Mucosa of gallbladder (tissue), 1 donor: ENCODE measurements at regions not wholly inside any gene's neighbourhood (a gene's known extent, or its start where the extent isn't known, plus 50 kb on each side); places are given as distances from the start of the nearest gene placed in this dataset.
A peak's percentile ranks its signal among the peaks of the same experiment; 100 is the strongest.

ENCODE experiments used
- DNase-seq: peaks from one replicate; pipeline ENCODE4 v3.0.0-alpha.2; 2020; ENCODE audit warnings: low spot score
- donor health status: DM: no; HTN: no; CAD: no.

GRCh38 chr12:132426349-132427173, 63.4 kb upstream of the FBRSL1 start:
- DNase-seq = no peak

GRCh38 chr12:132424811-132425210, 65.1 kb upstream of the FBRSL1 start:
- DNase-seq = no peak

- no peak for DNase-seq
Measured at GRCh38 chr12:132423820-132424645, 65.9 kb upstream of the FBRSL1 start.

DNA sequence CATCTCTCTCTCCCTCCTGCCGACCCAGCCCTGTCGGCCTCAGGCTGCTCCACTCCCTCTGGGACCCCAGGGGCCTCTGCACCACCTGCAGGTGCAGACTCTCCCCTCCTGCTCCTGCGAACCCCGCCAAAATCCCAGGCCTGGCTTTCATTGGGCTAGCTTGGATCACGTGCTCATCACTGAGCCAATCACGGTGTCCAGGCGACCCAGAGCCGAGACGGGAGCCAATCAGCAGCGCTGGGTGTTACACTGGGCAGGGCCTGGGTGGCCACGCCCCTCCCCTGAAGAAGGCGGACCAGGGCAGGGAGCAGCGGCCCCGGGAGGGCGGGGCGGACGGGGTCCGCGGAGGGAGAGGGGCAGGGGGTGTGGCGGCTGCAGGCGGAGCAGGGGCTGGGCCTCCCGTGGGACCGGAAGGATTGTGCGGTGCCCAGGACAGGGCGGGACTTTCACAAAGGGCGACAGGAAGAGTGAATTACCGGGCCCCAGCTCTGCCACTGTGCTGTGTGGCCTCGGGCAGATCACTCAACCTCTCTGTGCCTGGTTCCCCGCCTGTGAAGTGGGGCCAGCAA, 66.6 kb upstream of the FBRSL1 start:
- no peak for DNase-seq

DNA sequence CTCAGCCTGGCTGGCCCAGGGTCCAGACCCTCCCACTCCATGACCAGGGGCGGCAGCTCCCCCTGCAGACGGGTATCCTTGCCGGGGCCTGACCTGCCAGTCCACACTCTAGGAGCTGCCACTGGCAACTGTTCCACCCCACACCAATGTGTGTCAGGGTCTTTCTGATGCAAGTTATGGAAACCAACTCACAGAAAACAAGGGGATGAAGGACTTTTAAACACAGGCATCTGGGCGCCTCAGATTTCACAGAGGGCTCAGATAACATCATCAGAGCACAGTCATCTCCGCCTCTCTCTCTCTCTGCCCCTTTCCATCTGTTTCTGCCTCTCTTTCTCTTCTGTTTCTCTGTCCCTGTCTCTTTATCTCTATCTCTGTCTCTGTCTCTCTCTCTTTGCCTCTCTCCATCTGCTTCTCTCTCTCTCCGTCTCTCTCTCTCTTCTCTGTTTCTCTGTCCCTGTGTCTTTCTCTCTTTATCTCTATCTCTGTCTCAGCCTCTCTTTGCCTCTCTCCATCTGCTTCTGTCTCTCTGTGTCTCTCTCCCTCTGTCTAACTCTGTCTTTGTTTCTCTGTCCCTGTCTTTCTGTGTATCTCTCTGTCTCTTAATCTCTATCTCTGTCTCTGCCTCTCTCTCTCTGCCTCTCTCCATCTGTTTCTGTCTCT, 67.4 kb upstream of the FBRSL1 start:
- no peak for DNase-seq

GRCh38 chr12:132422040-132422380, 67.9 kb upstream of the FBRSL1 start:
- DNase-seq = no peak

GRCh38 chr12:132419631-132420246, 70.2 kb upstream of the FBRSL1 start:
- no peak for DNase-seq

DNA sequence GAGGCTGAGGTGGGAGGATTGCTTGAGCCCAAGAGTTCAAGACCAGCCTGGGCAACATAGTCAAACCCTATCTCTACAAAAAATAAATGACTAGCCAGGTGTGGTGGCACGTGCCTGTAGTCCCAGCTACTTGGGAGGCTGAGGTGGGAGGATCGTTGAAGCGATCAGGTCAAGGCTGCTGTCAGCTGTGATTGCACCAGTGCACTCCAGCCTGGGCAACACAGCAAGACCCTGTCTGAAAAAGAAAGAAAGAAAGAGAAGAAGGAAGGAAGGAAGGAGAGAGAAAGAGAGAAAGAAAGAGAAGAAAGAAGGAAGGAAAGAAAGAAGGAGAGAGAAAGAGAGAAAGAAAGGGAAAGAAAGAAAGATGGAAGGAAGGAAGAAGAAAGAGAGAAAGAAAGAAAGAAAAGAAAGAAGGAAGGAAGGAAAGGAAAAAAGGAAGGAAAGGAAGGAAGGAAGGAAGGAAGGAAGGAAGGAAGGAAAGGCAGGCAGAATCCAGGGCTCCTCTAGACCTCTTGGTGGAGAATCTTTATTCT, 71.5 kb upstream of the FBRSL1 start:
- DNase-seq = no peak

DNA sequence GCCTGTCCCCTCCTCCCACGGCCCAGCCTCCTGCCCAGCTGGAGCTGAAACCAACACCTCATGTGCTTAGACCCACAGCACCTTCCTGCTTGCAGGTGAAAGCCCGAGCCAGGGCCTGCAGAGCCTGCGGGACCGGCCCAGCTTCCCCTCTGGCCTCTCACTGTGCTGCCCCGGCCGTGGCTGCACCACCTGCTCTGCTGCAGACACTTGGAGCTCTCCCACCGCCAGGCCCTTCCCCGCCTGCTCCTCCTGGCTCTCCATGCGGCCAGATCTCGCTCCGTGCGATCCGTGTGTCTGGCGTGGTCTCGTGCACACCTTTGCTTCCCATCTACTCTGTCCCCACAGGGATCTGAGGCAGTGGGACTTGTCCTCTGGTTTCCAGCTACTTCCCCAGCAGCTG, 72.2 kb upstream of the FBRSL1 start:
- no peak for DNase-seq

GRCh38 chr12:132416827-132417226, 73.1 kb upstream of the FBRSL1 start:
- DNase-seq = no peak

DNA sequence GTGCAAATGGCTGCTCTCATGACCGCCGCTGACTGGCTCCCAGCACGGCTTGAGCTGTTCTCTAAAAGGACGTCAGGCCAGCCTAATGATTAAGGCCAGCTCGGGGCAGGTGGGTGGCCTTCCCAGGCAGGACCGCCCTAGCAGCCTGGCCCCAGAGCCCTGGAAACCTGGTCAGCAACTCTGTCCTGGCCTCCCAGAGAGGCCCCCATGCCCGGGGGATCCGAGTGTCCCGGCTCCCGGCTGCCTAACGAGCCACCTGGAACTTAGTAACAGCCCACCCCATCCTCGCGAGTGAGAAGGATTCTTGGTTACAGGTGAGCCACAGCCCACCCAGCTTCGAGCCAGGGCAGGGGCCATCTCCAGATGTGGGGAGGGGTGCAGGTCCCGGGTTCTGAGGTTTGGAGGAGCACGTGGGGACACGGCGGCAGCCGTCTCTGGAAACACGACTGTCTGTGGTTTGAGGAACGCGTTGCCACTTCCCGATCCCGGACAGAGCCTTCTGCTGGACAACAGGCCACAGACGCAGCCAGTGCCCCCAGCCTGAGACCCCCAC, 73.8 kb upstream of the FBRSL1 start:
- DNase-seq = no peak

- no peak for DNase-seq
Measured at GRCh38 chr12:132415327-132416120, 74.4 kb upstream of the FBRSL1 start.

DNA sequence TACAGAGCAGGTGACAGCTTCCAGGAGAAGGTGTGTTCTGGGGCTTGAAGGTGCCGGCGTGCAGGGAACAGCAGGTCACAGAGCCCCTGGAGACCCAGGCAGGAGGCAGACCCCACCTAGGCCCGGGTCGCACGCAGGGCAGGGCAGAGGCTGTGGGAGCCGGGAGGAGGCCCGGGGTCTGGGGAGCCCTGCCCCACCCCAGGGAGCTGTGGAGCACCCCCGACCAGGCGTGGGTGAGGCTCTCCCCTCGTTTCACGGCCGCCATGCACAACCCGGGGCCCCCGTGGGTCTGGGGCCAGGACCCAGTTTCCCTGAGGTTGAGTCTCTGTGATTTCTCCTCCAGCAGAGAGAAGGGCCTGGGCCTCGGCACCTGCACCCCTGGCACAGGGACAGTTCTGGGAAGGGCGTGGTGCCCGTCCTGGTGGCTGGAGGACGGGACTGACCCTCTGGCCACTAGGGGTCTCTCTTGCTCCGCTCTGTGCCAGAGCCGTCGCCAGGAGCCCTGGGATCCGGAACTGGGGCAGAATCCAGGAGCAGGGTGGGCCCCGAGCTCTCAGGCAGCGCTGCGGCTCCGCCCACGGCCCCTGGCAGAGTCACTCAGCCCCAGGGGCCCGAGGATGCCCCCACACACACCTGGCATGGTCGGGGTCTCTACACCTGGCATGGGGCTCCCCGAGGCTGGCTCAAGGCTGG, 75.2 kb upstream of the FBRSL1 start:
- peak; percentile 75 for DNase-seq

DNA sequence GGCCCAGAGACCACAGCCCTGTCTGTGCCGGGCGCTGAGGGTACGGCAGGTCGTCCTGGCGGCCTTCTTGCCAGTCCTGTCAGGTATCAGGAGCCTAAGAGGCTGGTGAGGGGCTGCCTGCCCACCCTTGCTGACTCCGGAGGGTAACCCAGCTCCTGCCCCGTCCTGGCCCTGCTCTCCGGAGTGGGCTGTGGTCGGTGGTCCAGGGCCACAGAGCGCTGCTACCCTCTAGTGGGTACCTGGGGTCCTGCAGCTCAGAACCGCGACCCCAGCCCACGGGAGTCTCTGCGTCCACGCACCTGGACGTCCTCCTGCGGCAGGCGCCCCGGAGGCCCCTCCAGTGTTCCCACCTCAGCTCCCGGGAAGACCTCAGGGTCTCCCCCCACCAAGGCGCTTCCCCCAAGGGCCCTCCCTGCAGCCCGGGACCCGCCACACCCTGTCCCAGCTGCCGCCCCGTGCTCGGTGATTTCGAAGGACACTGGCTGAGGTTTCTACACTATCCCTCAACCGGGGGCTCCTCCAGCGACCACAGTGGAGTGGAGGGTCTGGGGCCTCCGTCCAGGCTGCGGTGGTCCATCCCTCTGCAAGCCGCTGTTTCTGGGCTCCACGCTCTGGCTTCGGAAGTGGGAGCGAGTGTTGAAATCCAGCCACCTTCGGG, 75.9 kb upstream of the FBRSL1 start:
- DNase-seq = no peak

- DNase-seq = no peak
Measured at GRCh38 chr12:132411457-132411856, 78.5 kb upstream of the FBRSL1 start.

GRCh38 chr12:132410849-132411248, 79.1 kb upstream of the FBRSL1 start:
- DNase-seq = no peak

GRCh38 chr12:132410296-132410625, 79.7 kb upstream of the FBRSL1 start:
- DNase-seq = no peak

DNA sequence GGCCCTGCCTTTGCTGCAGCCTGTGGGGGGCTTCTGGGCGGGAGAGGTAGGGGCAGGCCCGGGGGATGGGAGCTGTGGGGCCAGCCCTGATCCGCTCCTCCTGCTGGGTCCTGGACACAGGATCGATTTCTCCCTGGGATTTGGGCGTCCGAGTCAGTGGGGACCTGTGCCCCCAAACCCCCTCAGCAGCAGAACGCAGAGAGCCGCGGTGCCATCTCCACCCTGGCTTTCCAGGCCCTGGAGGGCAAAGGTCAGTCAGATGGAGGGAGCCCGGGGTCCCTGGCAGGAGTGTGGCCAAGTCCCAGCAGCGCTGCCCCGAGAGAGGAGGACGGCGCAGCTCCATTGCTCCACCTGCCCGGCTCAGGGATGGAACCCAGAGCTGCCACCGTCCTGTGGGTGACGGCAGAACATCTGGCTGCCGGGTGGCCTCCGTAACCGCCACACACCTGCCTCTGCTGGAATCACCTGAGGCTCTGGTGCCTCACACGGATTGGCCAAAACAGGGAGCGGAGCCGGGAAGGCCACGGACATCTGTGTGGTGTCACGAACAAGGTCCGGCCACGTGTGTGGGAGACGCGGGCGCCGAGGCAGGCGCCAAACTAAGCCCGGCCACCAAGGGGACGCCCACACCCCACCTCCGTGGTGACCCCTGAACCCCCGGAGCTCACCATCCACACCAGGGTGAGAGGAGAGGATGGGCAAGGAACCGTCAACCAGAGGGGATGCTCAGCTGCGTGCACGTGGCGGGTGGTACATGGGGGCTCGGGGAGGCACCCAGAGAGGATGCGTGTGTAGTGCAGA, 80.3 kb upstream of the FBRSL1 start:
- DNase-seq = no peak
